IPS-NIHi7 (cell line): ENCODE measurements at regions not wholly inside any gene's neighbourhood (a gene's known extent, or its start where the extent isn't known, plus 50 kb on each side); places are given as distances from the start of the nearest gene placed in this dataset.

Experiments used
- DNase-seq: peaks from one replicate; pipeline ENCODE4 v3.0.0; 2012; ENCODE audit warnings: mixed read lengths; ENCODE audit errors: extremely low spot score

GRCh38 chr5:16013334-16014065, 166.1 kb downstream of the MARCHF11 start:
- no peak for DNase-seq

- DNase-seq: no peak
These were observed 170.3 kb downstream of the MARCHF11 start for GRCh38 chr5:16009256-16009655.

GRCh38 chr5:16007750-16008415, 171.7 kb downstream of the MARCHF11 start:
- DNase-seq: no peak

- no peak for DNase-seq
These were observed 174.4 kb downstream of the MARCHF11 start for GRCh38 chr5:16005225-16005624.

GRCh38 chr5:16000056-16000455, 179.5 kb downstream of the MARCHF11 start:
- no peak for DNase-seq

GRCh38 chr5:15995341-15996052, 184.1 kb downstream of the MARCHF11 start:
- DNase-seq: peak; percentile 41

- no peak for DNase-seq
These were observed 185.7 kb downstream of the MARCHF11 start for GRCh38 chr5:15993919-15994318.

GRCh38 chr5:15993334-15993733, 186.3 kb downstream of the MARCHF11 start:
- no peak for DNase-seq

- DNase-seq: no peak
These were observed 186.7 kb downstream of the MARCHF11 start for GRCh38 chr5:15992918-15993317.

GRCh38 chr5:15991586-15991985, 188.0 kb downstream of the MARCHF11 start:
- no peak for DNase-seq
